GM19099 (cell line): ENCODE measurements at regions not wholly inside any gene's neighbourhood (a gene's known extent, or its start where the extent isn't known, plus 50 kb on each side); places are given as distances from the start of the nearest gene placed in this dataset.

Experiments used
- POLR2A ChIP-seq: IDR thresholded peaks from 3 replicates; pipeline ENCODE4 v1.6.1; 2011; ENCODE audit warnings: low read depth; ENCODE audit not compliant: insufficient read length; ENCODE audit errors: extremely low read depth

GRCh38 chr5:89228355-89228754 is 345.4 kb upstream of the MEF2C start:
- TF ChIP-seq POLR2A = no peak

- no peak for TF ChIP-seq POLR2A
Measured at GRCh38 chr5:89218364-89218763, 335.4 kb upstream of the MEF2C start.

DNA sequence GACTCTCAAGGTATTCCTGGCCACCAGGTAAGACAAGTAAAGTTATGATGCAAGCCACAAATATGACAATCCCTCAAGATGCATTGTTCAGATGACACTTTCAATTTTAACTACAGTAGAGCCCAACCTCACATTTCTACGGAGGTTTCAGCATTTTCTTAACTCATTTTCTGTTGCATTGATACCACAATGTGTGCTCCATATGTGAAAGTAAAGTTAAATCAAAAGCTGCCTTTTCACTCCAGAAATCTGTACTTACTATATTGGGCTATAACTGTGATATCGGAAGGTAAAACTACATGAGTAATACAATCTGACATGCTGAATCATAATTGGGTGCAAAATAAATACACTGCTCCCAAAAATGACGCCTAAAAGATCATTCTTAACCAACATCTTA is 333.6 kb upstream of the MEF2C start:
- TF ChIP-seq POLR2A = no peak

- no peak for TF ChIP-seq POLR2A
Measured at GRCh38 chr5:89213573-89213972, 330.6 kb upstream of the MEF2C start.

DNA sequence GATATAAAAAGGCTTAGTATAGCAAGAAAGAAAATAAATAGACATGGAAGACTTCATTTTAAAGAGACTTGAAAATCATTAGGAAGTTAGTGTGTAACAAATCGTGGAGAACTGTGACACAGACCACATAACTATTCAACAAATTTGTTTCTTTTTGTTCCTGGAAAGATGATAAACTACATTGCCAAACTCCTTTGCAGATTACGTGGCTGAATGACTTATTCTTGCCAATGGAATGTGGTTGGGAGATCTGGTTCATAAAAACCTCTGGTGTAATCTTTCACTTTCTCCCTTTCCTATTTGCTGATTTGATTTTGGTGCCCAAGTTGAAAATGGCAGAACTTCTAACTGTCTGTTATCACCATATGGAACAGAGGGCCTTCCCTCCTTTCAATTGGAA is 328.9 kb upstream of the MEF2C start:
- TF ChIP-seq POLR2A = no peak

DNA sequence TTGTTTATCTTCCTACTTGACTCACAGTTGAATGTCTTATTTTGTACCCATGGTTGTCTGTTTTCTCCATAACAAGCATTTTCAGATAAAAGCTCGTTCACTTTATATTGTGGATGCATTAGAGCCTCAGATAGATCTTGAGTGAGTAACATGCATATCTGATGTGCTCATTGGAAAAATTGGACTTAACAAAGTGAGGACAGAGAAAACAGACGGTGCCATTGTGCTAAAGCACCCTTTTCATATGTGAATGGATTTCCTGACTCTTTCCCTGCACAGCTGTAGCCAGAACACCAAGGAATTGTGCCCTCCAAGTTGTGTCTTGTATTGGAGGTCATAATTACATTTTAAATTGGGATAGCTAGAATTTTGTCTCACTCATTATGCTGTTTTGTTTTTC is 325.8 kb upstream of the MEF2C start:
- no peak for TF ChIP-seq POLR2A

DNA sequence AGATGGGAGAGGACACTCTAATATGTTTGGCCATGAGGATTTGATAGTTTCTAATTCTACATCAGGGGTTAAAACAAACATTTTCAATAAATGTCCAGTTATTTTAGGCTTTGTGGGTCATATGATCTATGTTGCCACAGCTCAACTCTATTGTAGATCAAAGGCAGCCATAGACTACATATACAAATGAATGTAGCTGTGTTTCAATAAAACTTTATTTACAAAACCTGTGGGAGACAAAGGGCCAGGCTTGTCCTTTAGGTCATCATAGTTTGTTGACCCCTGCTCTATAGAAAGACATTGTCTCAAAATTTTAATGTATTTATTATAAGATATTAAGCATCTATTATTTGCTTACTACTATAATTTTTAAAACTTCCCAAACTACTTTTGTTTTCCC is 325.4 kb upstream of the MEF2C start:
- no peak for TF ChIP-seq POLR2A

- TF ChIP-seq POLR2A = no peak
Measured at GRCh38 chr5:89204756-89205155, 321.8 kb upstream of the MEF2C start.

DNA sequence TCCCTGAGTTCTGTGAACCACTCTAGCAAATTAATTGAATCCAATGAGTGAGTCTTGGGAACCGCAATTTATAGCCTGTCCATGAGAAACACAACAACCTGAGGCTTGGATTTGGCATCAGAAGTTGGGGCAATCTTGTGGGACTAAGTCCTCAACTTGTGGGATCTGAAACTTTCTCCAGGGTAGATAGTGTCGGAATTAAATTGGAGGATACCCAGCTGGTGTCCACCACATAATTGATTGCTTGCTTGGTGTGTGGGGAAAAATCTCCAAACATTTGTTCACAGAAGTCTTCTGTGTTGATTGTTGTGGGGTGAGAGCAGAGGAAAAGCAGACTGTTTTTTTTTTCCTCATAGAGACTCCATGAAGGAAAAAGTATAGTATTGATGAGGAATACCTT is 320.6 kb upstream of the MEF2C start:
- TF ChIP-seq POLR2A = no peak

- no peak for TF ChIP-seq POLR2A
Measured at GRCh38 chr5:89200899-89201298, 317.9 kb upstream of the MEF2C start.

DNA sequence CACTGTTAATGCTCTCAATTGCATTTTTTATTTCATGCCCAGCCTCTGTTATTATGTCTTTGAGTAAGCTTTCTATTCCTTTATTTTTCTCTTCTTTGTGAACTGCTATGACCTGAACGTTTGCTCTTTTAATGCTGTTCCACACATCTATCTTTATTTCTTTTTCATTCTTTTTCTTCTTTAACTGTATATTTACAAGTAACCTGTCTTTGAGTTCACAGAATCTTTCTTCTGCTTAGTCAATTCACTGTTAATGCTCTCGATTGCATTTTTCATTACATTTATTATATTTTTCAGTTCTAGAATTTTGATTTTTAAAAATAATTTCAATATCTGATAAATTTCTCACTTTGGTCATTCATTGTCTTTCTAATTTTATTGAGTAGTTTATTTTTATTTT is 316.3 kb upstream of the MEF2C start:
- no peak for TF ChIP-seq POLR2A

- TF ChIP-seq POLR2A = no peak
Measured at GRCh38 chr5:89191374-89191773, 308.4 kb upstream of the MEF2C start.

DNA sequence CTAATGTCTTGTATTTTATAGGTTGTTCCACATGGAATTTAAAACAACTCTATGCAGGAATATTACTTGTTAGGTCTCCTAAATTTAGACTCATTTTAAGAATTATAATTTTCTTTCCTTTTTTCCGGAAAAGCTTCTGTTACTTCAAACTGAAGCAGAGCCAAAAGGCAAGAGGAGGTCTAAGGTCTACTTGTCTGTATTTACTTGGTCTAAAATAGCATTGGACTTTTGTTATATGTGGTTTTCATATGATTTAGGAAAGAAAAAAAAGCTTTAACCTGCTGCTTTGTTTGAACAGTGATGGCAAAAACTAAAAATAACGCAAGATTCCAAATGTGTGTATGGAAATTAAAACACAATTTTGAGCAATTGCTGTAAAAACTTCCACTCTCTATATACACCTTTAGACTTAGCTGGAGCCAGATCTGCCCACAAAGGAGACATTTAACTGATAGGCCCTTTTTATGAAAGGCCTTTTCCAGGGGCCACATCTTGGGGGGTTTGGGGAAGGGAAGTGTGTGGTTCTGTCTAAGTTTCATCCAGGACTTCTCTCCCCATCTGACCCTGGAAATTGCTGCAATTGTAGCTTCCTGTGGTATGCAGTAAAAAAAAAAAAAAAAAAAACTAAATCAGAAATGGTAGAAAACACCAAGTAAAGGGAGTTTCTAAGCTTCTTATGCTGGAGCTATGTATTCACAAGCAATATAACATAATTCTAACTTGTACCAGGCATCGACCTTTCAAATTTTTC is 307.7 kb upstream of the MEF2C start:
- TF ChIP-seq POLR2A = no peak

- no peak for TF ChIP-seq POLR2A
Measured at GRCh38 chr5:89187883-89188465, 305.0 kb upstream of the MEF2C start.

- TF ChIP-seq POLR2A = no peak
Measured at GRCh38 chr5:89187268-89187667, 304.3 kb upstream of the MEF2C start.

- TF ChIP-seq POLR2A = no peak
Measured at GRCh38 chr5:89181546-89181945, 298.6 kb upstream of the MEF2C start.

- TF ChIP-seq POLR2A = no peak
Measured at GRCh38 chr5:89179731-89180130, 296.7 kb upstream of the MEF2C start.

DNA sequence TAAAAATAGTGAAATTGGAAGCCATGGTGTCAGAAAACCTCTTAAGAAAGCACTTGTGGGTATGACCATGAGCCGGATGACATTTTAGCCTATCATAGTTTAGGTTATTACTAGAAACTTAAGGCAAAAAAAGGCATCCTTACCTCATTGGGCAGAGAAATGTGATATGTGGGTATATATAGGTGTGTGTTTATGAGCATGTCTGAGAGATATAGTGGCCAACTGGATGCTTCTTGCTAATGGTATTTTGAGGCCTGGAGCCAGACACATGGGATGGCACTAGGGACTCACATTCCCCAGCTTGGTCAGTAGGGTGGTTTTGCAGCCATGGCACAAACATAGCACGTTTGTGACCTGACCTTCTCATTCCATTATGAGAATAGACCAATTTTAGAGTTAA is 295.6 kb upstream of the MEF2C start:
- TF ChIP-seq POLR2A = no peak

GRCh38 chr5:89173528-89173927 is 290.5 kb upstream of the MEF2C start:
- no peak for TF ChIP-seq POLR2A
